ENCODE measurements at regions not wholly inside any gene's neighbourhood (a gene's known extent, or its start where the extent isn't known, plus 50 kb on each side); places are given as distances from the start of the nearest gene placed in this dataset.

DNA sequence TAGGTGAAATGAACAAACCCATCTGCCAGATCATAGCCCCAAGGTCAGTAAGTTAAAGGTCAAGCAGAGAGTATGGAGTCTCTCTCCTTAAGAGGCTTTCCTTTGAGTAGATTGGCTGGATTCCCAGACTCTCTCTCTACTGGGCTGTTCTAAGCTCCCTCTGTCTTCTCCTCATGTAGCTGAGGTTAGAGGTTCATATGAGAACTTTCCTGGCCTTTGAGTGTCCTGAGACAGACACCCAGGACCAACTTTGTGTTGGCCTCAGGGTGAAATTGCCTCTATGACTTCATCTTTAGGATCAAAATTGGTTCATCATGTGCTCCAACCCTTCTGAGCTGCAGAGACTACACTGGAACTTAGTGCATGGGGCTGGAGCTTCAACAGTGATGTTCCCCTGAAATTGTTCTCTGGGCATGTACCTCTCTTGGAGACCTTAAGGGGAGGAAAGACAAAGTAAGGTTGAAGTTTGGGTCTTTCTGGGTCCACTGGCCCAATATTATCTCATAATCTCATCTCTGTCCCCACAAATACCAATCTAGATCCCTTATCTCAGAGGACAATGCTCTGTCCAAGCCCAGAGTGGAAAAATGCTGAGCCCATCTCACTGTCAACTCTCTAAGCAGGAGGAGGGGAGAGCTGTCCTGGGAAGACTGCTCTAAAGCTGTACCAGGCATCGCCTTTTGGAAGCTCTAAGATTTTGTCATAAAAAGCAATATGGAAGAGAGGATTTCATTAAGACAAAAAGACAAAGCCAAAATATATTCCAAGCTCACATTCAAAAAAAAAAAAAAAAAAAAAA is 177.3 kb upstream of the ARL4C start:
- TF ChIP-seq GLIS2 (tag by site-specific recombination; IDR thresholded peaks at IDR 0.05) (no peak), ZNF76 (tag by site-specific recombination; IDR thresholded peaks at IDR 0.05; ENCODE audit: borderline replicate concordance, low read depth) (no peak), ZBTB10 (tag by site-specific recombination; IDR thresholded peaks at IDR 0.05) (no peak), ZNF23 (tag by site-specific recombination; IDR thresholded peaks at IDR 0.05; ENCODE audit: borderline replicate concordance) (no peak)
- TF ChIP-seq, protein P1, sequence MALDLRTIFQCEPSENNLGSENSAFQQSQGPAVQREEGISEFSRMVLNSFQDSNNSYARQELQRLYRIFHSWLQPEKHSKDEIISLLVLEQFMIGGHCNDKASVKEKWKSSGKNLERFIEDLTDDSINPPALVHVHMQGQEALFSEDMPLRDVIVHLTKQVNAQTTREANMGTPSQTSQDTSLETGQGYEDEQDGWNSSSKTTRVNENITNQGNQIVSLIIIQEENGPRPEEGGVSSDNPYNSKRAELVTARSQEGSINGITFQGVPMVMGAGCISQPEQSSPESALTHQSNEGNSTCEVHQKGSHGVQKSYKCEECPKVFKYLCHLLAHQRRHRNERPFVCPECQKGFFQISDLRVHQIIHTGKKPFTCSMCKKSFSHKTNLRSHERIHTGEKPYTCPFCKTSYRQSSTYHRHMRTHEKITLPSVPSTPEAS (tag by site-specific recombination; IDR thresholded peaks at IDR 0.05), result no peak
- H3K4me1 ChIP-seq (ENCODE audit: control insufficient read depth, insufficient read depth, low read length), result no peaks in the 10 kb centered on the region
- CTCF ChIA-PET, result no interaction called here
- H3K36me3 ChIP-seq (ENCODE audit: control insufficient read depth in 2 of 2, insufficient read depth in 1 of 2, low read length in 2 of 2), result no peaks in the 10 kb centered on the region
- no peaks in the 10 kb centered on the region for H3K9me3 ChIP-seq (ENCODE audit: control insufficient read depth, insufficient read depth, low read depth, low read length)
- POLR2A ChIA-PET, result interaction anchor here (0.7 kb wide), 1 partner anchor 295 kb away, joined by 3 read pairs; no protein-coding TSS in a partner anchor
- H3K4me3 ChIP-seq (ENCODE audit: low read depth, low read length), result no peak overlapping the region
- H3K27ac ChIP-seq (ENCODE audit: extremely low read depth, low read depth, low read length), result no peak overlapping the region

DNA sequence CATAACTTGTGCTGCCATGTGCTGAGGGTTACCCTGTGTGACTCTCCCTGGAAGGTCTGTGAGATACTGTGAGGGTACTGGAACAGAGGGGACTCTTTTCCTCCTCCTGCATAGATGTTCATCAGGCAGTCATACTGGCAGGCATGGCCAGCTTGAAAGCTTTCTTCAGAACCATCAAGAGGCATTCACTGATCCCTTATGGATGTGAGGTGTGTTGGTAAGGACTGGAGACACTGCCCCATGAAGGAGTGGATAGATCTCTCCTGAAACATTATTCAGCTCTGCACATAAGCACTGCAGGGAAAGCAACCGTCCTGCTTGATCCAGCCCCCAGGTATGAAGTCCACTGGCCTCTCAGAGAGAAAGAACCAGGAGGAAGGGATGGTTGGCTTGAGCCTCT is 176.6 kb upstream of the ARL4C start:
- CTCF ChIA-PET, result interaction anchor here (0.5 kb wide), 1 partner anchor 30 kb away, joined by 3 read pairs; no protein-coding TSS in a partner anchor
- H3K4me3 ChIP-seq (ENCODE audit: low read depth, low read length), result no peak overlapping the region
- H3K27ac ChIP-seq (ENCODE audit: extremely low read depth, low read depth, low read length), result no peak overlapping the region
- peak; percentile 23; the same call in 1 of the 2 replicates for TF ChIP-seq ZNF140 (tag by site-specific recombination; IDR thresholded peaks at IDR 0.05)
- TF ChIP-seq, protein P2, sequence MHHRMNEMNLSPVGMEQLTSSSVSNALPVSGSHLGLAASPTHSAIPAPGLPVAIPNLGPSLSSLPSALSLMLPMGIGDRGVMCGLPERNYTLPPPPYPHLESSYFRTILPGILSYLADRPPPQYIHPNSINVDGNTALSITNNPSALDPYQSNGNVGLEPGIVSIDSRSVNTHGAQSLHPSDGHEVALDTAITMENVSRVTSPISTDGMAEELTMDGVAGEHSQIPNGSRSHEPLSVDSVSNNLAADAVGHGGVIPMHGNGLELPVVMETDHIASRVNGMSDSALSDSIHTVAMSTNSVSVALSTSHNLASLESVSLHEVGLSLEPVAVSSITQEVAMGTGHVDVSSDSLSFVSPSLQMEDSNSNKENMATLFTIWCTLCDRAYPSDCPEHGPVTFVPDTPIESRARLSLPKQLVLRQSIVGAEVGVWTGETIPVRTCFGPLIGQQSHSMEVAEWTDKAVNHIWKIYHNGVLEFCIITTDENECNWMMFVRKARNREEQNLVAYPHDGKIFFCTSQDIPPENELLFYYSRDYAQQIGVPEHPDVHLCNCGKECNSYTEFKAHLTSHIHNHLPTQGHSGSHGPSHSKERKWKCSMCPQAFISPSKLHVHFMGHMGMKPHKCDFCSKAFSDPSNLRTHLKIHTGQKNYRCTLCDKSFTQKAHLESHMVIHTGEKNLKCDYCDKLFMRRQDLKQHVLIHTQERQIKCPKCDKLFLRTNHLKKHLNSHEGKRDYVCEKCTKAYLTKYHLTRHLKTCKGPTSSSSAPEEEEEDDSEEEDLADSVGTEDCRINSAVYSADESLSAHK (tag by site-specific recombination; IDR thresholded peaks at IDR 0.05), result no peak
- no peaks in the 10 kb centered on the region for H3K36me3 ChIP-seq (ENCODE audit: control insufficient read depth in 2 of 2, insufficient read depth in 1 of 2, low read length in 2 of 2)
- H3K9me3 ChIP-seq (ENCODE audit: control insufficient read depth, insufficient read depth, low read depth, low read length), result no peaks in the 10 kb centered on the region
- POLR2A ChIA-PET, result no interaction called here
- H3K4me1 ChIP-seq (ENCODE audit: control insufficient read depth, insufficient read depth, low read length), result no peaks in the 10 kb centered on the region

GRCh38 chr2:234672498-234673150 is 175.7 kb upstream of the ARL4C start:
- ChIA-PET POLR2A (no interaction called here), CTCF (interaction anchor here (0.5 kb wide), 1 partner anchor 29 kb away, joined by 3 read pairs; no protein-coding TSS in a partner anchor)
- H3K36me3 ChIP-seq (ENCODE audit: control insufficient read depth in 2 of 2, insufficient read depth in 1 of 2, low read length in 2 of 2), result no peaks in the 10 kb centered on the region
- H3K27ac ChIP-seq (ENCODE audit: extremely low read depth, low read depth, low read length), result no peak overlapping the region
- no peaks in the 10 kb centered on the region for H3K4me1 ChIP-seq (ENCODE audit: control insufficient read depth, insufficient read depth, low read length)
- no peak overlapping the region for H3K4me3 ChIP-seq (ENCODE audit: low read depth, low read length)
- H3K9me3 ChIP-seq (ENCODE audit: control insufficient read depth, insufficient read depth, low read depth, low read length), result no peaks in the 10 kb centered on the region
- TF ChIP-seq, protein P3, sequence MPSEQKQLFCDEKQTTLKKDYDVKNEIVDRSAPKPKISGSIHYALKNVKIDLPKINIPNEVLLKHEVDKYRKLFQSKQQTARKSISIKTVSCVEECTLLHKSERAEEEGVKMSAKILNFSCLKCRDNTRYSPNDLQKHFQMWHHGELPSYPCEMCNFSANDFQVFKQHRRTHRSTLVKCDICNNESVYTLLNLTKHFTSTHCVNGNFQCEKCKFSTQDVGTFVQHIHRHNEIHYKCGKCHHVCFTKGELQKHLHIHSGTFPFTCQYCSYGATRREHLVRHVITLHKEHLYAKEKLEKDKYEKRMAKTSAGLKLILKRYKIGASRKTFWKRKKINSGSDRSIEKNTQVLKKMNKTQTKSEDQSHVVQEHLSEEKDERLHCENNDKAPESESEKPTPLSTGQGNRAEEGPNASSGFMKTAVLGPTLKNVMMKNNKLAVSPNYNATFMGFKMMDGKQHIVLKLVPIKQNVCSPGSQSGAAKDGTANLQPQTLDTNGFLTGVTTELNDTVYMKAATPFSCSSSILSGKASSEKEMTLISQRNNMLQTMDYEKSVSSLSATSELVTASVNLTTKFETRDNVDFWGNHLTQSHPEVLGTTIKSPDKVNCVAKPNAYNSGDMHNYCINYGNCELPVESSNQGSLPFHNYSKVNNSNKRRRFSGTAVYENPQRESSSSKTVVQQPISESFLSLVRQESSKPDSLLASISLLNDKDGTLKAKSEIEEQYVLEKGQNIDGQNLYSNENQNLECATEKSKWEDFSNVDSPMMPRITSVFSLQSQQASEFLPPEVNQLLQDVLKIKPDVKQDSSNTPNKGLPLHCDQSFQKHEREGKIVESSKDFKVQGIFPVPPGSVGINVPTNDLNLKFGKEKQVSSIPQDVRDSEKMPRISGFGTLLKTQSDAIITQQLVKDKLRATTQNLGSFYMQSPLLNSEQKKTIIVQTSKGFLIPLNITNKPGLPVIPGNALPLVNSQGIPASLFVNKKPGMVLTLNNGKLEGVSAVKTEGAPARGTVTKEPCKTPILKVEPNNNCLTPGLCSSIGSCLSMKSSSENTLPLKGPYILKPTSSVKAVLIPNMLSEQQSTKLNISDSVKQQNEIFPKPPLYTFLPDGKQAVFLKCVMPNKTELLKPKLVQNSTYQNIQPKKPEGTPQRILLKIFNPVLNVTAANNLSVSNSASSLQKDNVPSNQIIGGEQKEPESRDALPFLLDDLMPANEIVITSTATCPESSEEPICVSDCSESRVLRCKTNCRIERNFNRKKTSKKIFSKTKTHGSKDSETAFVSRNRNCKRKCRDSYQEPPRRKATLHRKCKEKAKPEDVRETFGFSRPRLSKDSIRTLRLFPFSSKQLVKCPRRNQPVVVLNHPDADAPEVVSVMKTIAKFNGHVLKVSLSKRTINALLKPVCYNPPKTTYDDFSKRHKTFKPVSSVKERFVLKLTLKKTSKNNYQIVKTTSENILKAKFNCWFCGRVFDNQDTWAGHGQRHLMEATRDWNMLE (tag by site-specific recombination; conservative IDR thresholded peaks at IDR 0.05; ENCODE audit: low read depth), result no peak
- TF ChIP-seq ZNF184 (tag by site-specific recombination; IDR thresholded peaks at IDR 0.05) (no peak), ZNF248 (tag by site-specific recombination; IDR thresholded peaks at IDR 0.05) (no peak), ZBTB20 (tag by site-specific recombination; IDR thresholded peaks at IDR 0.05) (no peak), ZNF837 (tag by site-specific recombination; IDR thresholded peaks at IDR 0.05) (no peak), ZNF747 (tag by site-specific recombination; IDR thresholded peaks at IDR 0.05) (no peak), ZNF658 (tag by site-specific recombination; IDR thresholded peaks at IDR 0.05) (no peak), ZNF148 (tag by site-specific recombination; IDR thresholded peaks at IDR 0.05; ENCODE audit: borderline replicate concordance) (no peak)

Data from HEK293 (cell line).